ENCODE measurements at regions not wholly inside any gene's neighbourhood (a gene's known extent, or its start where the extent isn't known, plus 50 kb on each side); places are given as distances from the start of the nearest gene placed in this dataset.
A peak's percentile ranks its signal among the peaks of the same experiment; 100 is the strongest.

- Histone ChIP-seq H3K79me1 (ENCODE audit: insufficient read depth, low read depth, low read length, poor library complexity, severe bottlenecking) (no peaks in the 10 kb centered on the region), H3K56ac (ENCODE audit: insufficient read length, low read depth, low read length) (no peak overlapping the region), H3K23ac (ENCODE audit: insufficient read length, low read depth, low read length) (no peak overlapping the region), H3K4ac (ENCODE audit: low read depth, low read length) (no peak overlapping the region), H4K20me1 (ENCODE audit: control insufficient read depth, insufficient read depth, insufficient read length) (no peaks in the 10 kb centered on the region), H4K5ac (ENCODE audit: insufficient read length, low read depth, low read length) (no peak overlapping the region), H2BK12ac (ENCODE audit: insufficient read length, low read depth, low read length) (no peak overlapping the region), H2BK120ac (ENCODE audit: low read depth, low read length, poor library complexity, severe bottlenecking) (no peak overlapping the region), H3K27me3 (ENCODE audit: insufficient read depth, low read length) (no peaks in the 10 kb centered on the region), H3K27ac (ENCODE audit: insufficient read length, low read depth, low read length) (no peak overlapping the region), H2BK15ac (ENCODE audit: low read depth, low read length) (0 out of 2 replicates have a peak overlapping the region, but pooled peaks have one; percentile 2), H4K91ac (ENCODE audit: insufficient read length, low read depth, low read length) (no peak overlapping the region), H3K14ac (ENCODE audit: insufficient read depth, low read length) (no peak overlapping the region), H3T11ph (ENCODE audit: low read length) (no peak overlapping the region), H3K4me1 (ENCODE audit: insufficient read depth, low read length) (no peaks in the 10 kb centered on the region), H3K18ac (ENCODE audit: insufficient read length, low read depth, low read length) (no peak overlapping the region), H3K79me2 (ENCODE audit: insufficient read depth, low read length) (no peaks in the 10 kb centered on the region), H3K9me3 (ENCODE audit: control insufficient read depth, low read depth, low read length) (no peaks in the 10 kb centered on the region), H3K4me2 (ENCODE audit: insufficient read depth, insufficient read length, low read length) (no peak overlapping the region), H2AFZ (ENCODE audit: low read length) (no peak overlapping the region), H3K23me2 (ENCODE audit: insufficient read length, low read depth, low read length, poor library complexity, severe bottlenecking) (no peaks in the 10 kb centered on the region), H2BK20ac (ENCODE audit: low read depth, low read length, poor library complexity, severe bottlenecking) (no peak overlapping the region), H3K9ac (ENCODE audit: extremely low read depth, insufficient read length, low read length) (no peak overlapping the region), H2AK5ac (ENCODE audit: insufficient read length, low read length) (no peak overlapping the region), H2BK5ac (ENCODE audit: insufficient read length, low read length) (no peak overlapping the region), H4K8ac (replicated peaks; ENCODE audit: insufficient read length, low read depth, low read length) (no peak overlapping the region)
- Mint-ChIP-seq H3K27me3 (ENCODE audit: low read depth) (peaks cover 10% of the 10 kb centered on the region), H3K27ac (no peak overlapping the region), H3K36me3 (ENCODE audit: insufficient read depth in 1 of 3, low read depth in 3 of 3) (peaks cover 0 to 3% (median 0%) of the 10 kb centered on the region in 3 experiments; a peak in 3 of 7 replicates), H3K9me3 (no peaks in the 10 kb centered on the region; a peak in 2 of 5 replicates), H3K4me3 (peak overlapping the region; percentile 78 to 83; a peak in 4 of 5 replicates), H3K4me1 (peaks cover 18 to 22% of the 10 kb centered on the region in 2 experiments)
- DNase-seq = no peak
- TF ChIP-seq CTCF (conservative IDR thresholded peaks at IDR 0.05) = no peak
- no CpG with 5 or more reads among the region's 12 CpGs for WGBS (ENCODE audit: extremely low coverage, insufficient read length, low lambda C conversion rate)
Observed at GRCh38 chr17:411421-412120, 59.0 kb upstream of the RPH3AL start.

All from H9 (cell line).